ENCODE measurements at regions not wholly inside any gene's neighbourhood (a gene's known extent, or its start where the extent isn't known, plus 50 kb on each side); places are given as distances from the start of the nearest gene placed in this dataset.

- DNase-seq: no peak
Observed at GRCh38 chr5:5575461-5575860, 153.0 kb downstream of the ICE1 start.

GRCh38 chr5:5573798-5574380 is 151.4 kb downstream of the ICE1 start:
- no peak for DNase-seq

GRCh38 chr5:5572976-5573797 is 150.7 kb downstream of the ICE1 start:
- no peak for DNase-seq

- DNase-seq: no peak
Observed at GRCh38 chr5:5572010-5572865, 149.8 kb downstream of the ICE1 start.

- no peak for DNase-seq
Observed at GRCh38 chr5:5570646-5571045, 148.2 kb downstream of the ICE1 start.

- no peak for DNase-seq
Observed at GRCh38 chr5:5564898-5565297, 142.4 kb downstream of the ICE1 start.

GRCh38 chr5:5560016-5560415 is 137.5 kb downstream of the ICE1 start:
- no peak for DNase-seq

- DNase-seq: no peak
Observed at GRCh38 chr5:5558638-5559527, 136.4 kb downstream of the ICE1 start.

- no peak for DNase-seq
Observed at GRCh38 chr5:5558102-5558501, 135.6 kb downstream of the ICE1 start.

GRCh38 chr5:5551499-5551898 is 129.0 kb downstream of the ICE1 start:
- no peak for DNase-seq

- no peak for DNase-seq
Observed at GRCh38 chr5:5546408-5546807, 123.9 kb downstream of the ICE1 start.

- no peak for DNase-seq
Observed at GRCh38 chr5:5544094-5544663, 121.7 kb downstream of the ICE1 start.

- no peak for DNase-seq
Observed at GRCh38 chr5:5542654-5543053, 120.2 kb downstream of the ICE1 start.

GRCh38 chr5:5540065-5540464 is 117.6 kb downstream of the ICE1 start:
- no peak for DNase-seq
